Ectodermal cell (in vitro differentiated cells): ENCODE measurements at regions not wholly inside any gene's neighbourhood (a gene's known extent, or its start where the extent isn't known, plus 50 kb on each side); places are given as distances from the start of the nearest gene placed in this dataset.
"Not testable (repeated sequence)": the region's sequence is repeated elsewhere in the genome, so short reads cannot be mapped to it uniquely, and the experiment has no call there.

Source experiments
- H3K27ac ChIP-seq: 2 replicates; pipeline ENCODE4 v1.7.0; 2013; ENCODE audit warnings: mild to moderate bottlenecking, low read depth, low read length; ENCODE audit not compliant: insufficient read depth, poor library complexity, severe bottlenecking
- H3K27me3 ChIP-seq: 2 replicates; pipeline ENCODE4 v1.7.0; 2013; ENCODE audit warnings: mild to moderate bottlenecking, low read length; ENCODE audit not compliant: insufficient read depth, control insufficient read depth, poor library complexity, severe bottlenecking
- H3K36me3 ChIP-seq: one replicate; pipeline ENCODE4 v1.7.0; 2013; ENCODE audit warnings: low read length; ENCODE audit not compliant: control insufficient read depth, insufficient read depth
- H3K4me1 ChIP-seq: one replicate; pipeline ENCODE4 v1.7.0; 2013; ENCODE audit warnings: low read length; ENCODE audit not compliant: control insufficient read depth, insufficient read depth
- H3K4me3 ChIP-seq: 2 replicates; pipeline ENCODE4 v1.7.0; 2013; ENCODE audit warnings: low read depth, low read length, control low read depth; ENCODE audit not compliant: insufficient read depth
- H3K9me3 ChIP-seq: 2 replicates; pipeline ENCODE4 v1.7.0; 2013; ENCODE audit warnings: mild to moderate bottlenecking, low read length, moderate library complexity; ENCODE audit not compliant: control insufficient read depth
- WGBS, 2 experiments: methylation state at CpG; one replicate each; pipeline ENCODE4 v1.1.7; 2013; ENCODE audit warnings: missing lambda C conversion rate in 2 of 2; 5-methylcytosine and 5-hydroxymethylcytosine counted together

DNA sequence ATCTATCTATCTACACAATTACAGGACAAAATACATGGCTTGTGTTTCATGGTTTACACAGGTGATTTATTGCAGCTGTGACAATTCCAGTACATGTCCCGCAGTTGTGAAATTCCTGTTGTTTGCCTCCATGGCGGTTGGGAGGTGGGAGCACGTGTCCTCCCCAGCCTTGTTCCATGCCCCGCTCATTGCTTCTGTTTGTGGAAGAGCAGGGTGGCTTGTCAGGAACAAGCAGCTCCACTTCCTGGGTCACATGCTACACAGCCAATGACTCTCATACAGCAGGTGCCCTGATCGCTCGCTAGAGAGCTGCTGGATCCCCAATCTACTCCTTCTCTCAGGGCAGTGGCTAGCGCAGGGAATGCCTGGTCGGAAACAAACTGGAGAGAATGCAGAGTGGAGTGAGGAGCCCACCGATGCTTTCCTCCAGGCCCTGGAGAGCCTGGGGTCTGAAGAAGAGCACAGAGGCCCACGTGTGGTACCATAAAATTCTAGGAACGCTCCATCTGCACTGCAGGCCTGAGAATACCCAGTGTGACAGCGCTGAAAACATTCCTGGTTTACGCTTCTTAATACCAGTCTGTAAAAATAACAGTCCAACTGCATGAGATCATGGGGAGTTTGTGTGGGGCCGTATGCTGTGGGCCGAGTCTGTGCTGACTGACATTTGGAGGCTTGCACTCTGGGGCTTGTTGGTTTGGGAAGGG lies 270.6 kb upstream of the RGMA start:
- peaks cover 2% of the 10 kb centered on the region for H3K36me3 ChIP-seq

GRCh38 chr15:93359060-93359408 lies 270.0 kb upstream of the RGMA start:
- Histone ChIP-seq H3K4me3 (no peak overlapping the region), H3K36me3 (peaks cover 4% of the 10 kb centered on the region), H3K4me1 (peaks cover 35% of the 10 kb centered on the region), H3K27me3 (no peaks in the 10 kb centered on the region), H3K27ac (no peak overlapping the region), H3K9me3 (no peaks in the 10 kb centered on the region)
- WGBS, 2 experiments: 87 to 97% methylated on average over 3 of the region's 6 CpGs

More for the DNA sequence above, 270.6 kb upstream of the RGMA start:
- peaks cover 35% of the 10 kb centered on the region for H3K4me1 ChIP-seq
- no peaks in the 10 kb centered on the region for H3K27me3 ChIP-seq
- 88 to 93% methylated on average over 15 of the region's 15 CpGs for WGBS, 2 experiments
- H3K27ac ChIP-seq: no peak overlapping the region
- no peak overlapping the region for H3K4me3 ChIP-seq
- no peaks in the 10 kb centered on the region for H3K9me3 ChIP-seq

GRCh38 chr15:93358166-93359059 lies 269.4 kb upstream of the RGMA start:
- Histone ChIP-seq H3K4me3 (no peak overlapping the region), H3K27ac (peak overlapping the region; percentile 59), H3K36me3 (peaks cover 4% of the 10 kb centered on the region), H3K4me1 (peaks cover 35% of the 10 kb centered on the region), H3K27me3 (no peaks in the 10 kb centered on the region), H3K9me3 (no peaks in the 10 kb centered on the region)
- 68 to 72% methylated on average over 19 of the region's 19 CpGs for WGBS, 2 experiments

DNA sequence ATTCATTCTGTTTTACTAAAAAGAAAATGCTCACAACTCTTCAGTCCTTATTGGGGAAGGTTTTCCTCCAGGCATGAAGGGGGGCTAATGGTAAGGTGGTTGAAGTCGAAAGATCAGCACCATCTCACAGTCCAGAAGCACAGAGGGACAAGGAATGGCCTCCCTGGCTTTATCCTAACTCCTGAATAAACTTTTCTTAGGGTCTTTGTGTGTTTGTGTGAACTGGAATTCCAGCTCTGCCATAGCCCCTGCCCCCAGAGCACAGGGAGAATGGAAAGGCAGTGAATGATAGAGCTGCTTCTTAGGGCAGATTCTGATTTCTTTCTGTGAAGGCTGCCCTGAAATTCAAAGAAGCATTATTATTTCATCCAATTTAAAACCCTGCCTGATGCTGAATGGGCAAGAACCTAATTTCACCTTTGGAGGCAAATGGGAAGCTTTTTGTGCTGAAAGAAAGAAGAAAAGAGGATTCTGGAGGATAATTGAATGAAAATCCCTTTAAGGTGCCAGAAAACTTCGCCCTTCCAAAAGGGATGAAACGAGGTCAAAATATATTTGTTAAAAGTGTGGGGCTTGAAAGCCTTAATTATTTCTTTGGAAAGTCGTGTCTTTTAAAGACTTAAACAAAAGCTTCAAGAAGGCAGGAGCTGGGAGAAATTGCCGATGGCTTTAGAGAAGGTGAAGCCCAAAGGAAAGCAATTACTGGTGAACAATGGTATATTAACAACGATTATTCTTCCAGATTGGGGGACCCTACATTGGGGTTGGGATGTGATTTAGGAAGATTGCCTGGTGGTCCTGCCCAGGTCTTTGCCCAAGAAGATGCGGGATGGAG lies 259.9 kb upstream of the RGMA start:
- peaks cover 8% of the 10 kb centered on the region for H3K36me3 ChIP-seq
- H3K4me3 ChIP-seq: no peak overlapping the region
- H3K27me3 ChIP-seq: no peaks in the 10 kb centered on the region
- no peaks in the 10 kb centered on the region for H3K9me3 ChIP-seq
- 32 to 41% methylated on average over 7 of the region's 7 CpGs for WGBS, 2 experiments
- peaks cover 19% of the 10 kb centered on the region for H3K4me1 ChIP-seq
- H3K27ac ChIP-seq: peak overlapping the region; percentile 59

GRCh38 chr15:93347986-93348385 lies 259.0 kb upstream of the RGMA start:
- no peaks in the 10 kb centered on the region for H3K9me3 ChIP-seq
- H3K4me3 ChIP-seq: no peak overlapping the region
- peak overlapping the region; percentile 59 for H3K27ac ChIP-seq
- H3K27me3 ChIP-seq: no peaks in the 10 kb centered on the region
- peaks cover 19% of the 10 kb centered on the region for H3K4me1 ChIP-seq
- peaks cover 7% of the 10 kb centered on the region for H3K36me3 ChIP-seq
- 5 to 13% methylated on average over 1 of the region's 1 CpG for WGBS, 2 experiments

DNA sequence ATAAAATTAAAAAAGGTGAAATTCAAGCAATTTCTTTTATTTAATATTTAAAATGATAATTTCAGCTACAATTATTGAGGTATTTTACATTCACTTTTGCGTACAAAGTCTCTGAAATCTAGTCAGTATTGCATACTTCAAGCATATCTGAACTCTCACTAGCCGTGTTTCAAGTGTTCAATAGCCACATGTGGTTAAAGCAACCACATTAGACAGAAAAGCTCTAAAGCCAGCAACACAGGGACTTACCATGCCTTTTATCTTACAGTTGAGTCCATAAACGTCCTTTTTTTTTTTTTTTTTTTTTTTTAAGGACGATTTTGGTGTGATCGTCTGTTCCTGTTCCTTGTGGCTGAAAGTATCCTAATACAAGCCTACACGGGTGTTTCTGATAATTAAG lies 257.0 kb upstream of the RGMA start:
- Histone ChIP-seq H3K4me3 (no peak overlapping the region), H3K36me3 (no peaks in the 10 kb centered on the region), H3K27ac (no peak overlapping the region), H3K4me1 (peaks cover 19% of the 10 kb centered on the region), H3K27me3 (no peaks in the 10 kb centered on the region), H3K9me3 (no peaks in the 10 kb centered on the region)
- 86 to 96% methylated on average over 3 to 4 of the region's 6 CpGs for WGBS, 2 experiments

DNA sequence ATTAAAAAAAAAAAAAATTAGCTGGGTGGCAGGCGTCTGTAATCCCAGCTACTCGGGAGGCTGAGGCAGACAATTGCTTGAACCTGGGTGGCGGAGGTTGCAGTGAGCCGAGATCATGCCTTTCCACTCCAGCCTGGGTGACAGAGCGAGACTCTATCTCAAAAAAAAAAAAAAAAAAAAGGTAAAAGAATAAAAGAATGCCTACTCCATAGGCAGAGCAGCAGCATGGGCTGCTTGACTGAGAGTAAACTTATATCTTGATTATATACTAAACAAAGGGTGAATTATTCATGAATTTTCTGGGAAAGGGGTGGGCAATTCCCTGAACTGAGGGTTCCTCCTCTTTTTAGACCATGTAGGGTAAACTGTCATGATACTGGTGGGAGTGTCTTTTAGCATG lies 254.4 kb upstream of the RGMA start:
- not testable (repeated sequence) for H3K27me3 ChIP-seq, H3K9me3 ChIP-seq, H3K36me3 ChIP-seq, H3K27ac ChIP-seq, H3K4me3 ChIP-seq
- peaks cover 12% of the 10 kb centered on the region for H3K4me1 ChIP-seq
- WGBS, 2 experiments: 78 to 82% methylated on average over 4 to 5 of the region's 5 CpGs

DNA sequence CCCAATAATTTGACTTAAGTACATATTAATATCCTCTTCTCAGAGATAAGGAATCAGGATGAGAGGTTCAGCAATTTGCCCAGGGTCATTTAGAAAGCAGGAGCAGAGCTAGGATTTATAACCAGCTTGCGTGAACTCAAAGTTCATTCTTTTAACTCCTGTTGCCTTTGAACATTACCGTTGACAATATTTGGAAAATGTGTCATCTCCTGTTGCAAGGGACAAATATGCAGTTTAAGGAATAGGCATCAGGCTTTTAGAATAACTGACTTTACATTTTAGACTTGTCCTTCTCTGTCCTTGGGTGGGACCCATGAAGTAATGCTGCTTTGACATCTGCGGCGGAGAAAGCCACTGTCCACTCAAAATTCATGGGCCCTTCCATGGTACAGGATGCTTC lies 252.2 kb upstream of the RGMA start:
- H3K4me3 ChIP-seq: no peak overlapping the region
- H3K9me3 ChIP-seq: no peaks in the 10 kb centered on the region
- no peak overlapping the region for H3K27ac ChIP-seq
- H3K4me1 ChIP-seq: no peaks in the 10 kb centered on the region
- no peaks in the 10 kb centered on the region for H3K36me3 ChIP-seq
- H3K27me3 ChIP-seq: no peaks in the 10 kb centered on the region
- 94 to 96% methylated on average over 4 of the region's 4 CpGs for WGBS, 2 experiments

GRCh38 chr15:93340406-93340805 lies 251.4 kb upstream of the RGMA start:
- Histone ChIP-seq H3K27ac (no peak overlapping the region), H3K4me1 (no peaks in the 10 kb centered on the region), H3K36me3 (no peaks in the 10 kb centered on the region), H3K9me3 (no peaks in the 10 kb centered on the region), H3K27me3 (no peaks in the 10 kb centered on the region), H3K4me3 (no peak overlapping the region)
- WGBS, 2 experiments: 100% methylated on average over 2 of the region's 2 CpGs

DNA sequence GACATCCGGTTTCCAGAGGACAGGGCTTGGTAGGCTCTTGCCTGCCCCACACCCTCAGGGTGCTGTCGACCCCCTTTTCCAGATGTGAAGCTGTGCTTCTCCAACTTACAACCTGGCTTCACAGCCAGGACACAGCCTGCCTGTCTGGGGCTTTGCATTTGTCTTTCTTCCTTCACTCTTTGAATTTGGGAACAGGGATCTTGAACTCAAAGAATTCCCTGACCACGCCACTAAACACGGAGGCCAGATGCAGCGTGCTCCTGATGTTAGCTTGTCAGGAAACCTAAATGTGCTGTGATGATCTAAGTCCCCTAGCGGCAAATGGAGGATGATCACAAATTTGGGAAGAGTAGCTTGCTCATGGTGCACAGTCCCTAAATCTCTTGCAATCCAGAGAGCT lies 244.8 kb upstream of the RGMA start:
- H3K4me1 ChIP-seq: peaks cover 26% of the 10 kb centered on the region
- no peak overlapping the region for H3K27ac ChIP-seq
- no peaks in the 10 kb centered on the region for H3K9me3 ChIP-seq
- peaks cover 6% of the 10 kb centered on the region for H3K36me3 ChIP-seq
- 26 to 28% methylated on average over 6 of the region's 6 CpGs for WGBS, 2 experiments
- H3K27me3 ChIP-seq: no peaks in the 10 kb centered on the region
- H3K4me3 ChIP-seq: no peak overlapping the region
